K562 (cell line): ENCODE measurements at regions not wholly inside any gene's neighbourhood (a gene's known extent, or its start where the extent isn't known, plus 50 kb on each side); places are given as distances from the start of the nearest gene placed in this dataset.

ENCODE experiments used
- ATAC-seq: fragments of 200-7000 bp; cut with Tn5 transposase; 3 replicates; pipeline ENCODE4 v1.9.1; 2020; ENCODE audit warnings: moderate library complexity
- BruUV-seq: library from RNA; stranded (reverse); fragments of 400-500 nt; replicated peaks from 2 replicates; lab custom pipeline; 2021; lab: Mats Ljungman, UMichigan
- CTCF ChIA-PET: fragments of 300-600 bp; formaldehyde crosslinking; extraction: SDS; loops from one replicate; lab custom pipeline; 2021; ENCODE audit warnings: low intra/inter-chr PET ratio; lab: Yijun Ruan, JAX
- POLR2A ChIA-PET: fragments of 300-600, 350-650 bp; sonication (Branson Sonifier 250); formaldehyde crosslinking; extraction: SDS; loops from one replicate; lab custom pipeline; 2021; ENCODE audit warnings: antibody characterized with exemption, inconsistent platforms; lab: Yijun Ruan, JAX
- DNase-seq, 4 experiments: peaks; one replicate each; pipeline versions ENCODE4 v3.0.0 to v3.0.0-alpha.2; 2011 to 2018; ENCODE audit warnings: low spot score in 3 of 4, mixed read lengths in 3 of 4; ENCODE audit errors: extremely low read depth in 1 of 4
- FAIRE-seq: peaks from 2 replicates; lab custom pipeline; 2011; peaks lifted over from hg19 to GRCh38; lab: Jason Lieb, UNC
- H2AFZ ChIP-seq: 2 replicates; pipeline ENCODE4 v1.6.0; 2011; ENCODE audit warnings: low read depth, low read length, control low read depth, inconsistent platforms
- H3K27ac ChIP-seq: fragments of 200-600 bp; 3 replicates; pipeline ENCODE4 v1.8.0; 2011; ENCODE audit warnings: low read depth, mild to moderate bottlenecking, control low read depth, inconsistent platforms, low read length, moderate library complexity, mixed read lengths; ENCODE audit errors: extremely low read depth
- H3K27me3 ChIP-seq, 2 experiments: fragments of 300-600 bp in 1 of 2; 2 replicates in 1 of 2; 3 replicates in 1 of 2; pipeline versions ENCODE4 v1.6.0 to v1.8.0; 2011; ENCODE audit warnings: inconsistent platforms in 2 of 2, low read length in 2 of 2, mild to moderate bottlenecking in 1 of 2, mixed read lengths in 1 of 2, moderate library complexity in 1 of 2; ENCODE audit not compliant: control insufficient read depth in 2 of 2, insufficient read depth in 2 of 2
- H3K36me3 ChIP-seq: fragments of 300-600 bp; 3 replicates; pipeline ENCODE4 v1.8.0; 2011; ENCODE audit warnings: mild to moderate bottlenecking, low read length, inconsistent platforms; ENCODE audit not compliant: control insufficient read depth, insufficient read depth
- H3K4me1 ChIP-seq, 2 experiments: fragments of 200-600 bp in 1 of 2; replicated peaks in 1 of 2; 2 replicates in 1 of 2; 3 replicates in 1 of 2; pipeline versions ENCODE4 v1.5.1 to v1.8.0; 2011; ENCODE audit warnings: inconsistent platforms in 2 of 2, low read length in 2 of 2, mild to moderate bottlenecking in 1 of 2, mixed read lengths in 1 of 2, moderate library complexity in 1 of 2; ENCODE audit not compliant: control insufficient read depth in 2 of 2, insufficient read depth in 2 of 2
- H3K4me2 ChIP-seq: 2 replicates; pipeline ENCODE4 v1.6.1; 2011; ENCODE audit warnings: low read length, control low read depth, inconsistent platforms, mixed read lengths; ENCODE audit not compliant: insufficient read depth
- H3K4me3 ChIP-seq: fragments of 200-600 bp; sonication (generic), shearing (Covaris generic); 2 replicates; pipeline ENCODE4 v1.5.1; 2016; ENCODE audit warnings: control low read depth, inconsistent platforms
- H3K79me2 ChIP-seq: fragments of 200-600 bp; 3 replicates; pipeline ENCODE4 v1.8.0; 2011; ENCODE audit warnings: low read length, inconsistent platforms; ENCODE audit not compliant: control insufficient read depth, insufficient read depth
- H3K9ac ChIP-seq, 2 experiments: 2 replicates each; pipeline versions ENCODE4 v1.6.0 to v1.6.1; 2011; ENCODE audit warnings: low read depth in 2 of 2, low read length in 2 of 2, control low read depth in 1 of 2, inconsistent platforms in 1 of 2, mild to moderate bottlenecking in 1 of 2, mixed read lengths in 1 of 2; ENCODE audit not compliant: insufficient read depth in 1 of 2
- H3K9me1 ChIP-seq: one replicate; pipeline ENCODE4 v1.6.0; 2011; ENCODE audit warnings: inconsistent platforms, mild to moderate bottlenecking, low read length, moderate library complexity; ENCODE audit not compliant: control insufficient read depth, insufficient read depth
- H3K9me3 ChIP-seq: replicated peaks from 2 replicates; pipeline ENCODE4 v1.5.1; 2011; ENCODE audit warnings: low read depth, low read length, inconsistent platforms; ENCODE audit not compliant: control insufficient read depth, insufficient read depth
- H4K20me1 ChIP-seq: replicated peaks from 2 replicates; pipeline ENCODE4 v1.6.1; 2011; ENCODE audit warnings: low read length, inconsistent platforms, mixed read lengths; ENCODE audit not compliant: control insufficient read depth, insufficient read depth
- BCOR ChIP-seq: fragments of 450-650 bp; IDR thresholded peaks from 2 replicates; pipeline ENCODE4 v1.6.1; 2016
- CREB1 ChIP-seq, 2 experiments: sonication (generic) in 1 of 2; formaldehyde crosslinking in 1 of 2; IDR thresholded peaks; 2 replicates each; pipeline versions ENCODE4 v1.6.1 to v1.8.0; 2012 to 2022; ENCODE audit warnings: inconsistent platforms in 1 of 2, mild to moderate bottlenecking in 1 of 2, missing genetic modification reagents in 1 of 2, moderate library complexity in 1 of 2
- LARP7 ChIP-seq: fragments of 450-650 bp; IDR thresholded peaks from 2 replicates; pipeline ENCODE4 v1.6.1; 2016
- MECOM ChIP-seq: fragments of 250-450 bp; sonication (Bioruptor Pico); IDR thresholded peaks from 2 replicates; pipeline ENCODE4 v1.8.0; 2022; ENCODE audit warnings: inconsistent platforms
- MITF ChIP-seq: IDR thresholded peaks from 2 replicates; pipeline ENCODE4 v1.6.1; 2014; ENCODE audit warnings: antibody characterized with exemption
- SP2 ChIP-seq: IDR thresholded peaks from 2 replicates; pipeline ENCODE4 v1.6.1; 2011; ENCODE audit warnings: mild to moderate bottlenecking, low read depth, low read length, moderate library complexity; ENCODE audit not compliant: poor library complexity, severe bottlenecking; ENCODE audit errors: extremely low read depth
- TRIM24 ChIP-seq, 2 experiments: fragments of 450-650 bp; IDR thresholded peaks; 2 replicates each; pipeline ENCODE4 v1.6.1; 2016
- ZNF23 ChIP-seq: fragments of 250-450 bp; sonication (Bioruptor Pico); IDR thresholded peaks from 2 replicates; pipeline ENCODE4 v1.4.0; 2020; ENCODE audit warnings: mild to moderate bottlenecking
- WGBS: fragments of 100-300 bp; shearing (Covaris generic); methylation state at CpG from one replicate; pipeline ENCODE4 v1.1.6; 2016; ENCODE audit warnings: low coverage, mixed read lengths; ENCODE audit not compliant: insufficient coverage; ENCODE audit errors: missing lambda C conversion rate; 5-methylcytosine and 5-hydroxymethylcytosine counted together
- in situ Hi-C: fragments of 300-500 bp; cut with MboI; formaldehyde crosslinking; loops from 4 replicates; pipeline ENCODE4 v1.15.0; 2018; ENCODE audit warnings: inconsistent platforms, mixed read lengths
- intact Hi-C: fragments of 100-400 bp; cut with micrococcal nuclease; formaldehyde crosslinking; loops from 2 replicates; pipeline ENCODE4 v1.14.2; 2022

GRCh38 chr3:31391150-31391549 is 141.6 kb upstream of the STT3B start:
- H3K4me1 ChIP-seq: no peaks in the 10 kb centered on the region
- H3K9me3 ChIP-seq: no peaks in the 10 kb centered on the region
- H3K4me2 ChIP-seq: no peak overlapping the region
- H3K79me2 ChIP-seq: no peaks in the 10 kb centered on the region
- no peak overlapping the region for H3K27ac ChIP-seq
- intact Hi-C loops: no loop called here
- in situ Hi-C loops: no loop called here
- CTCF ChIA-PET: no interaction called here
- no TSS peak for BruUV-seq
- POLR2A ChIA-PET: interaction anchor here (1.1 kb wide), 2 partner anchors 9 to 13 kb away, joined by 4 to 5 read pairs; no protein-coding TSS in a partner anchor
- H3K4me3 ChIP-seq: no peak overlapping the region
- 0% methylated on average over 3 of the region's 3 CpGs for WGBS
- no peaks in the 10 kb centered on the region for H3K9me1 ChIP-seq
- no peaks in the 10 kb centered on the region for H3K36me3 ChIP-seq
- TF ChIP-seq ZNF23 (CRISPR knock-in tag) (no peak), CREB1 (IDR thresholded peaks at IDR 0.05) (no peak), CREB1 (CRISPR knock-in tag; IDR thresholded peaks at IDR 0.05) (no peak), MECOM (CRISPR knock-in tag) (no peak), SP2 (no peak), MITF (no peak), LARP7 (no peak), TRIM24 (IDR thresholded peaks at IDR 0.05) (no peak), BCOR (no peak)
- FAIRE-seq (no peak), DNase-seq (no peak), ATAC-seq (no peak)
- peaks cover 0 to 4% of the 10 kb centered on the region in 2 experiments; a peak in 2 of 5 replicates for H3K27me3 ChIP-seq
- H2AFZ ChIP-seq: no peak overlapping the region
- no peaks in the 10 kb centered on the region for H4K20me1 ChIP-seq
- no peak overlapping the region for H3K9ac ChIP-seq
